ENCODE measurements at regions not wholly inside any gene's neighbourhood (a gene's known extent, or its start where the extent isn't known, plus 50 kb on each side); places are given as distances from the start of the nearest gene placed in this dataset.

- TF ChIP-seq CTCF (conservative IDR thresholded peaks at IDR 0.05): no peak
- Mint-ChIP-seq H3K27ac (no peak overlapping the region), H3K36me3 (no peaks in the 10 kb centered on the region), H3K27me3 (no peaks in the 10 kb centered on the region), H3K9me3 (peaks cover 4% of the 10 kb centered on the region), H3K4me3 (no peak overlapping the region), H3K4me1 (ENCODE audit: unreplicated experiment) (no peaks in the 10 kb centered on the region)
- DNase-seq (ENCODE audit: extremely low spot score, unreplicated experiment): no peak
Measured at GRCh38 chr9:11559001-11559776, 946.4 kb upstream of the PTPRD start.

- no peak for DNase-seq (ENCODE audit: extremely low spot score, unreplicated experiment)
- no peaks in the 10 kb centered on the region for H3K36me3 Mint-ChIP-seq
- TF ChIP-seq CTCF (conservative IDR thresholded peaks at IDR 0.05): no peak
- no peaks in the 10 kb centered on the region for H3K9me3 Mint-ChIP-seq
- no peaks in the 10 kb centered on the region for H3K4me1 Mint-ChIP-seq (ENCODE audit: unreplicated experiment)
- H3K27me3 Mint-ChIP-seq: no peaks in the 10 kb centered on the region
- H3K4me3 Mint-ChIP-seq: no peak overlapping the region
- no peak overlapping the region for H3K27ac Mint-ChIP-seq
Measured at GRCh38 chr9:11577522-11577921, 964.7 kb upstream of the PTPRD start.

GRCh38 chr9:11595756-11596155 lies 983.0 kb upstream of the PTPRD start:
- no peak for TF ChIP-seq CTCF (conservative IDR thresholded peaks at IDR 0.05)
- no peak for DNase-seq (ENCODE audit: extremely low spot score, unreplicated experiment)
- H3K4me3 Mint-ChIP-seq: no peak overlapping the region
- no peaks in the 10 kb centered on the region for H3K36me3 Mint-ChIP-seq
- no peaks in the 10 kb centered on the region for H3K4me1 Mint-ChIP-seq (ENCODE audit: unreplicated experiment)
- H3K27me3 Mint-ChIP-seq: no peaks in the 10 kb centered on the region
- no peaks in the 10 kb centered on the region for H3K9me3 Mint-ChIP-seq
- H3K27ac Mint-ChIP-seq: no peak overlapping the region

- no peak for TF ChIP-seq CTCF (conservative IDR thresholded peaks at IDR 0.05)
- no peaks in the 10 kb centered on the region for H3K9me3 Mint-ChIP-seq
- no peak overlapping the region for H3K4me3 Mint-ChIP-seq
- no peak for DNase-seq (ENCODE audit: extremely low spot score, unreplicated experiment)
- H3K27me3 Mint-ChIP-seq: no peaks in the 10 kb centered on the region
- H3K27ac Mint-ChIP-seq: no peak overlapping the region
- no peaks in the 10 kb centered on the region for H3K36me3 Mint-ChIP-seq
- H3K4me1 Mint-ChIP-seq (ENCODE audit: unreplicated experiment): no peaks in the 10 kb centered on the region
Measured at GRCh38 chr9:11618241-11618805, 1005.5 kb upstream of the PTPRD start.

- no peak for DNase-seq (ENCODE audit: extremely low spot score, unreplicated experiment)
- Mint-ChIP-seq H3K36me3 (no peaks in the 10 kb centered on the region), H3K4me3 (no peak overlapping the region), H3K9me3 (no peaks in the 10 kb centered on the region), H3K27me3 (no peaks in the 10 kb centered on the region), H3K4me1 (ENCODE audit: unreplicated experiment) (no peaks in the 10 kb centered on the region), H3K27ac (no peak overlapping the region)
- TF ChIP-seq CTCF (conservative IDR thresholded peaks at IDR 0.05): no peak
Measured at GRCh38 chr9:11632691-11633090, 1019.9 kb upstream of the PTPRD start.

All from type B pancreatic cell (in vitro differentiated cells).